ENCODE measurements at regions not wholly inside any gene's neighbourhood (a gene's known extent, or its start where the extent isn't known, plus 50 kb on each side); places are given as distances from the start of the nearest gene placed in this dataset.
A peak's percentile ranks its signal among the peaks of the same experiment; 100 is the strongest.

DNA sequence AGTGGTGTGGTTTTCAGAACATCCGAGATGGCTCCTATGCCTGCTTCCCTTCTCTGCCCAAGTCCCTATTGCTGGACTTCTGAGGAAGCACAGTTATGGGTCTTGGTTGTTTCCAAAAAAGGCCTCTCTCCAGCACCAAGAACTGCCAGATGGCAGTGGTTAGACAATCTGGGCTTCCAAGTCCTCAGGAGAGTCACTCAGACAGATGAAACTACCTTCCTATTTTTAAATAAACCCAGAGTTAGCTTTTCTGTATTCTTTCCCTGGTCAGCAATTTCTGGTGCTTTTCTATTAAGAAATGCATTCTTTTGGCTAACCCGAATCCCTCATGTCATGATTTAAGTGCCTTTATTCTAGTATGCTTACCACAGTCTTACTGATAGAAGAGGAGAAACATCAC lies 245.9 kb downstream of the PRDM2 start:
- in situ Hi-C loops (cut with MboI; ENCODE audit: low pct_unique_long_range_greater_than_20kb, low sequenced_read_pairs, unreplicated experiment) = no loop called here
- DNase-seq (ENCODE audit: low spot score) = no peak
- TF ChIP-seq, protein P1, sequence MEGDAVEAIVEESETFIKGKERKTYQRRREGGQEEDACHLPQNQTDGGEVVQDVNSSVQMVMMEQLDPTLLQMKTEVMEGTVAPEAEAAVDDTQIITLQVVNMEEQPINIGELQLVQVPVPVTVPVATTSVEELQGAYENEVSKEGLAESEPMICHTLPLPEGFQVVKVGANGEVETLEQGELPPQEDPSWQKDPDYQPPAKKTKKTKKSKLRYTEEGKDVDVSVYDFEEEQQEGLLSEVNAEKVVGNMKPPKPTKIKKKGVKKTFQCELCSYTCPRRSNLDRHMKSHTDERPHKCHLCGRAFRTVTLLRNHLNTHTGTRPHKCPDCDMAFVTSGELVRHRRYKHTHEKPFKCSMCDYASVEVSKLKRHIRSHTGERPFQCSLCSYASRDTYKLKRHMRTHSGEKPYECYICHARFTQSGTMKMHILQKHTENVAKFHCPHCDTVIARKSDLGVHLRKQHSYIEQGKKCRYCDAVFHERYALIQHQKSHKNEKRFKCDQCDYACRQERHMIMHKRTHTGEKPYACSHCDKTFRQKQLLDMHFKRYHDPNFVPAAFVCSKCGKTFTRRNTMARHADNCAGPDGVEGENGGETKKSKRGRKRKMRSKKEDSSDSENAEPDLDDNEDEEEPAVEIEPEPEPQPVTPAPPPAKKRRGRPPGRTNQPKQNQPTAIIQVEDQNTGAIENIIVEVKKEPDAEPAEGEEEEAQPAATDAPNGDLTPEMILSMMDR (IDR thresholded peaks at IDR 0.05; ENCODE audit: extremely low read depth, insufficient read depth, missing control alignments) = no peak

DNA sequence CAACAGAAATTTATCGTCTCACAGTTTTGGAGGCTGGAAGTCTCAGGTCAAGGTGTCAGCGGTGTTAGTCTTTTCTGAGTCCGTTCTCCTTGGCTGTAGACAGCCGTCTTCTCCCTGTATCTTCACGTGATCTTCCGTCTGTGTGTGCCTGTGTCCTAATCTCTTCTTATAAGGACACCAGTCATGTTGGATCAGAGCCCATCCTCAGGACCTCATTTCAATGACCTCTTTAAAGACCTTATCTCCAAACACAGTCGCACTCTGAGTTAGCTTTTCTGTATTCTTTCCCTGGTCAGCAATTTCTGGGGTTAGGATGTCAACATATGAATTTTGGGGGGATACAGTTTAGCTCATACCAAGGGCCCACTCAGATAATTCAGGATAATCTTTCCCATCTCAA lies 247.7 kb downstream of the PRDM2 start:
- TF ChIP-seq, protein P1 (IDR thresholded peaks at IDR 0.05; ENCODE audit: extremely low read depth, insufficient read depth, missing control alignments) = no peak
- no peak for DNase-seq (ENCODE audit: low spot score)

DNA sequence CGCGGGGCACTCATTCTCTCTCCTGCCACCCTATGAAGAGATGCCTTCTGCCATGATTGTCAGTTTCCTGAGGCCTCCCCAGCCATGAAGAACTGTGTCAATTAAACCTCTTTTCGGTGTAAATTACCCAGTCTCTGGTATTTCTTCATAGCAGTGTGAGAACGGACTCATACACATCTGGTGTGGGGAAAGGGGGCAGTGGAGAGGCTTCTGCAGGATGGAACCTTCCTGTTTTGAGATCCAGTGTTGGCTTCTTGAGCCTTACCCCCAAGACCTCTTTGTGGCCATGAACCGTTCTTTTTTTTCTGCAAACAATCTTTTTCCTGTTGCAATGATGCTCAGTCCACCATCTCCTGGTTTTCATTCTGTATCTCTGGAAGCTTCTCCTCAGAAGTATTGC lies 248.4 kb downstream of the PRDM2 start:
- DNase-seq (ENCODE audit: low spot score) = no peak
- in situ Hi-C loops (cut with MboI; ENCODE audit: low pct_unique_long_range_greater_than_20kb, low sequenced_read_pairs, unreplicated experiment) = no loop called here
- TF ChIP-seq, protein P1 (IDR thresholded peaks at IDR 0.05; ENCODE audit: extremely low read depth, insufficient read depth, missing control alignments) = no peak

More for the DNA sequence above, 247.7 kb downstream of the PRDM2 start:
- in situ Hi-C loops (cut with MboI; ENCODE audit: low pct_unique_long_range_greater_than_20kb, low sequenced_read_pairs, unreplicated experiment) = no loop called here

DNA sequence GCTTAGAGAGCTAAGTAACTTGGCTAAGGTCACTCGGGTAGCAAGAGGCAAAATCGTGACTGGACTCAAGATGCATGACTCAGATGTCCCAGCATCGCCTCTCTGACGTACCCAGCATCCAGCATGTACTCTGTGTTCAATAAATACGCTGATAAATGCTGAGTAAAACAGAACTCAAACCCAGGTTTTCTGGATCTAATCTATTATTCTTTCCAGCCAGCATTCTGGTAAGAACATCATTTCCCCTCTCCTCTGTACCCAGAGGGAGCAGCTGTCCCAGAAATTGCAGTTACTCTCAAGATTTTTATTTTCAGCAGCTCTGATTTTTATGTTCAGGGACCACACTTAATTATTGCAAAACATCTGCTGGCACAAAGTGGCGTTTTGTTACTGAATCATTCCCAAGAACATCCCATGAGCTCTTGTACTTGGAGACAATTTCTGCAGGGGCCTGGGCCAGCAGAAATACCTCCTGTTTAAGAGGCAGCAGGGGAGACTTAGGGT lies 249.0 kb downstream of the PRDM2 start:
- no peak for DNase-seq (ENCODE audit: low spot score)
- TF ChIP-seq, protein P1 (IDR thresholded peaks at IDR 0.05; ENCODE audit: extremely low read depth, insufficient read depth, missing control alignments) = no peak
- in situ Hi-C loops (cut with MboI; ENCODE audit: low pct_unique_long_range_greater_than_20kb, low sequenced_read_pairs, unreplicated experiment) = no loop called here

DNA sequence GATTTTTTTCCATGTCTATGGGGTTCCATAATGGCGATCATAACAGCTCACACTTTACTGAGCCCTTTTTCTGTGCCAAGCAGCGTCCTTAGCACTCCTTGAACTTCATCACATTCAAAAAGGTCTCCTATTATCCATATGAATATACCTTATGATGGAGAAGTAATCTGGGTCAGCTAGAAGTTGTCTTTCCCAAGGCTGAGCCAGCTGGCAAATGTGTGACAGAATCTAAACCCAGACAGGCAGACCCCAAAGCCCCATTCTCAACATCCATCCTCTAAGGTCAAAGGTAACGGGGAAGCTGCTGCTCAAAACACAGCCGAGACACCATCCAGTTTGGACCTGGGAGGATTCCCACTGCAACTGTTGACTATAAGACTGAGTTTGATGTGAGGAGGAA lies 249.6 kb downstream of the PRDM2 start:
- no peak for DNase-seq (ENCODE audit: low spot score)
- TF ChIP-seq, protein P1 (IDR thresholded peaks at IDR 0.05; ENCODE audit: extremely low read depth, insufficient read depth, missing control alignments) = no peak
- in situ Hi-C loops (cut with MboI; ENCODE audit: low pct_unique_long_range_greater_than_20kb, low sequenced_read_pairs, unreplicated experiment) = no loop called here

DNA sequence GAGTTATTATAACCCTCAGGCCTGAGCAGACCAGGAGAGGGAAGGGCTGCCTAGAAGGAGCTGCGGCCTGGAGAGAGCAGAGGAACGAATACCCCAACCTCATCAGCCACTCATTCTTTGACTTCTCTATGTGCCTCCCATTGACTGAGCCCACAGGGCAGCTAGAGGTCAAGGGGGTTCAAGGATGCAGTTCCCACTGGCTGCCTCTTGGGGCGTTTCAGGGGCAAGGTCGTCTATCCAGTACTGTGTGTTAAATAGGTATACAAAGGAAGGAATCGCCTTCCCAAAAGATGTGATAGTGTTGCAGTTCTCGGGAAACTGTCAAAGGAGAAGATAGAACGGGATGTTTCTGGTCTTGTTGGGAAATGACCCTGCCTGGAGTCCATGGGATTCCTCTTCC lies 250.6 kb downstream of the PRDM2 start:
- DNase-seq (ENCODE audit: low spot score) = peak; percentile 17
- in situ Hi-C loops (cut with MboI; ENCODE audit: low pct_unique_long_range_greater_than_20kb, low sequenced_read_pairs, unreplicated experiment) = loop anchor here (25.0 kb wide), 1 partner anchor 263 kb away; no protein-coding TSS in a partner anchor
- TF ChIP-seq, protein P1 (IDR thresholded peaks at IDR 0.05; ENCODE audit: extremely low read depth, insufficient read depth, missing control alignments) = peak; percentile 25

All from GM13977 (cell line).